MCF 10A (cell line): ENCODE measurements at regions not wholly inside any gene's neighbourhood (a gene's known extent, or its start where the extent isn't known, plus 50 kb on each side); places are given as distances from the start of the nearest gene placed in this dataset.

Experiments
- BruUV-seq: library from RNA; stranded (reverse); fragments of 400-500 nt; replicated peaks from 2 replicates; lab custom pipeline; 2021; lab: Mats Ljungman, UMichigan
- CTCF ChIA-PET: fragments of 300-600 bp; sonication (Branson Sonifier 250); formaldehyde crosslinking; extraction: SDS; loops from one replicate; lab custom pipeline; 2021; ENCODE audit warnings: antibody characterized with exemption, inconsistent platforms; lab: Yijun Ruan, JAX
- POLR2A ChIA-PET: fragments of 300-600, 350-650 bp; sonication (Branson Sonifier 250); formaldehyde crosslinking; extraction: SDS; loops from one replicate; lab custom pipeline; 2020; ENCODE audit warnings: antibody characterized with exemption, inconsistent platforms; lab: Yijun Ruan, JAX
- DNase-seq: peaks from one replicate; pipeline ENCODE4 v3.0.0-alpha.2; 2018; ENCODE audit not compliant: unreplicated experiment
- H3K27ac Mint-ChIP-seq: one replicate; pipeline ENCODE4 v1.8.0; 2022; ENCODE audit warnings: mild to moderate bottlenecking, low read depth, mixed read lengths; ENCODE audit not compliant: unreplicated experiment
- H3K27me3 Mint-ChIP-seq: one replicate; pipeline ENCODE4 v1.8.0; 2022; ENCODE audit warnings: mixed read lengths; ENCODE audit not compliant: insufficient read depth, unreplicated experiment
- H3K36me3 Mint-ChIP-seq: one replicate; pipeline ENCODE4 v1.8.0; 2022; ENCODE audit warnings: mild to moderate bottlenecking, moderate library complexity, mixed read lengths; ENCODE audit not compliant: insufficient read depth, unreplicated experiment
- H3K4me1 Mint-ChIP-seq: one replicate; pipeline ENCODE4 v1.8.0; 2022; ENCODE audit warnings: mixed read lengths; ENCODE audit not compliant: insufficient read depth, unreplicated experiment
- H3K4me3 Mint-ChIP-seq: one replicate; pipeline ENCODE4 v1.8.0; 2022; ENCODE audit warnings: mild to moderate bottlenecking, moderate library complexity, mixed read lengths; ENCODE audit not compliant: unreplicated experiment
- H3K9me3 Mint-ChIP-seq: one replicate; pipeline ENCODE4 v1.8.0; 2022; ENCODE audit warnings: mixed read lengths; ENCODE audit not compliant: unreplicated experiment
- intact Hi-C: fragments of 100-400 bp; cut with micrococcal nuclease; formaldehyde crosslinking; loops from 2 replicates; pipeline ENCODE4 v1.14.1; 2022
- TF ChIP-seq, protein P1 (sequence below): fragments of 200-600 bp; IDR thresholded peaks from one replicate; pipeline ENCODE4 v1.8.0; 2022; ENCODE audit warnings: antibody characterized with exemption, mild to moderate bottlenecking; ENCODE audit not compliant: unreplicated experiment

DNA sequence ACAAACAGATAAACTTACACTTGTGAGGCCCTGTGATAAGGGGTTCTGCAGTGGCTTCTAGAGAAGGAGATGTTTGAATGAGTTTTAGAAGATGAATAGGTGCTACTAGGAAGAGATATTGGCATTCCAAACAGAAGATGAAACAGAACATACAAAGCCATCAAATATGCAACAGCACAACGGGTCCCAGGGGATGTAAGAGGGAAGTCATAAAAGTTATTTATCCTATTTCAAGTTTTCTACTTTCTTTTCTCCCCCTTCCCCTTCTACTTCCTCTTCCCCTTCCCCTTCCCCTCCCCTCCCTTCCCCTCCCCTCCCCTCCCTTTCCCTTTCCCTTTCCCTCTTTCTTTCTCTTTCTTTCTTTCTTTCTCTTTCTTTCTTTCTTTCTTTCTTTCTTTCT is 94.9 kb upstream of the CADM1 start:
- DNase-seq, result no peak
- ChIA-PET CTCF (no interaction called here), POLR2A (no interaction called here)
- no TSS peak for BruUV-seq
- Mint-ChIP-seq H3K36me3 (no peaks in the 10 kb centered on the region), H3K27me3 (no peaks in the 10 kb centered on the region), H3K4me1 (no peaks in the 10 kb centered on the region), H3K4me3 (no peak overlapping the region), H3K9me3 (no peaks in the 10 kb centered on the region), H3K27ac (no peak overlapping the region)
- intact Hi-C loops, result no loop called here
- TF ChIP-seq, protein P1, sequence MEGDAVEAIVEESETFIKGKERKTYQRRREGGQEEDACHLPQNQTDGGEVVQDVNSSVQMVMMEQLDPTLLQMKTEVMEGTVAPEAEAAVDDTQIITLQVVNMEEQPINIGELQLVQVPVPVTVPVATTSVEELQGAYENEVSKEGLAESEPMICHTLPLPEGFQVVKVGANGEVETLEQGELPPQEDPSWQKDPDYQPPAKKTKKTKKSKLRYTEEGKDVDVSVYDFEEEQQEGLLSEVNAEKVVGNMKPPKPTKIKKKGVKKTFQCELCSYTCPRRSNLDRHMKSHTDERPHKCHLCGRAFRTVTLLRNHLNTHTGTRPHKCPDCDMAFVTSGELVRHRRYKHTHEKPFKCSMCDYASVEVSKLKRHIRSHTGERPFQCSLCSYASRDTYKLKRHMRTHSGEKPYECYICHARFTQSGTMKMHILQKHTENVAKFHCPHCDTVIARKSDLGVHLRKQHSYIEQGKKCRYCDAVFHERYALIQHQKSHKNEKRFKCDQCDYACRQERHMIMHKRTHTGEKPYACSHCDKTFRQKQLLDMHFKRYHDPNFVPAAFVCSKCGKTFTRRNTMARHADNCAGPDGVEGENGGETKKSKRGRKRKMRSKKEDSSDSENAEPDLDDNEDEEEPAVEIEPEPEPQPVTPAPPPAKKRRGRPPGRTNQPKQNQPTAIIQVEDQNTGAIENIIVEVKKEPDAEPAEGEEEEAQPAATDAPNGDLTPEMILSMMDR, result no peak

DNA sequence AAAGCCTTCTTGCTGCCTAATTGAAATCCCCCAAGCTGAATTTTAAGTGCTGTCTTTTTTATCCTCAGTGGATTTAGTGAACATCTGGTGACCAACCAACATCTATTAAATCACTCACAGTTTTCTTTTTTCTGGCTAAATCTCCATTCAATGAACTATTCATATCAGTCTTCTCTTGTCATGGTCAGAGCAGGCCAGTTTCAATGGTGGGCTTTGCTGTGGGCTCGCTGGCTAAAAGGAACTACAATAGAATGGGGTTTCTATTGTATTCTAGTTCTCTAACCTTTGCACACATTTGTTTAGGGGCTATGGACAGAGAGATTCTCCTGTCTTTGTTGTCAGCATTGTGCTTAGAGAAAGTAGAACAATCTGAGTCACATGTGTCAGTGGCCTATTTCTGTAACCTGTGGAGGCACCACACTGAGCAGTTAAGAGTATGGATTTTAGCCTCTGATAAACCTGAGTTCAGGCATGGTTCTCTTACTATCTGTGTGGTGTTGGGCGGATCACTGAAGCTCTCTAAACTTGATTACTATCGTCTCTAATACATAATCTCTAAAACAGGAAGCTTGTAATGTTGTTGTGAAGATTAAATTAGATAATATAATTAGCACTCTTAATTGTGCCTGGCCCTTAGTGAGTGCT is 94.2 kb upstream of the CADM1 start:
- TF ChIP-seq, protein P1, result no peak
- H3K9me3 Mint-ChIP-seq, result no peaks in the 10 kb centered on the region

DNA sequence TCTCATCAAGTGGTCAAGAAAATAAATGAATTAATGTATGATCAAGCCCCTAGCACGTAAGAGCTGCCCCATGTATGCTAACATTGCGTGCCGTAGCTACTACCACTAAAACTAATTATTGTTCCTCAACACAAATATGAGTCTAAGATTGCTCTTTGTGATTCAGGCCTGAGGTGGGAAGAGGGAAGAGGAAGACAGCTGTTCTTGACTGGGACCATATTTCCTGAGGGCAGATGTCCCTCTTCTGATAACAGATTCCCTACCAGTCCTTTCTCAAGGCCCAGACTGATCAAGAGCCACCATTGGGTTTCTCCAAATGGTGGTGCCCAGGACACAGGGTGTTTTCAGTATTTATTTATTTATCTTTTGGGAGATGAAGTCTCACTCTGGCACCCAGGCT is 87.2 kb upstream of the CADM1 start:
- TF ChIP-seq, protein P1, result no peak
- no peaks in the 10 kb centered on the region for H3K4me1 Mint-ChIP-seq
- intact Hi-C loops, result no loop called here
- no TSS peak for BruUV-seq
- CTCF ChIA-PET, result no interaction called here
- no peak overlapping the region for H3K4me3 Mint-ChIP-seq
- H3K27ac Mint-ChIP-seq, result no peak overlapping the region
- H3K36me3 Mint-ChIP-seq, result no peaks in the 10 kb centered on the region
- POLR2A ChIA-PET, result no interaction called here
- peaks cover 10% of the 10 kb centered on the region for H3K9me3 Mint-ChIP-seq
- peaks cover 9% of the 10 kb centered on the region for H3K27me3 Mint-ChIP-seq
- DNase-seq, result no peak

More for the DNA sequence above, 94.2 kb upstream of the CADM1 start:
- no peaks in the 10 kb centered on the region for H3K36me3 Mint-ChIP-seq
- H3K4me3 Mint-ChIP-seq, result no peak overlapping the region
- ChIA-PET POLR2A (no interaction called here), CTCF (no interaction called here)
- DNase-seq, result no peak
- no TSS peak for BruUV-seq
- H3K27me3 Mint-ChIP-seq, result no peaks in the 10 kb centered on the region
- no peaks in the 10 kb centered on the region for H3K4me1 Mint-ChIP-seq
- H3K27ac Mint-ChIP-seq, result no peak overlapping the region
- intact Hi-C loops, result no loop called here

DNA sequence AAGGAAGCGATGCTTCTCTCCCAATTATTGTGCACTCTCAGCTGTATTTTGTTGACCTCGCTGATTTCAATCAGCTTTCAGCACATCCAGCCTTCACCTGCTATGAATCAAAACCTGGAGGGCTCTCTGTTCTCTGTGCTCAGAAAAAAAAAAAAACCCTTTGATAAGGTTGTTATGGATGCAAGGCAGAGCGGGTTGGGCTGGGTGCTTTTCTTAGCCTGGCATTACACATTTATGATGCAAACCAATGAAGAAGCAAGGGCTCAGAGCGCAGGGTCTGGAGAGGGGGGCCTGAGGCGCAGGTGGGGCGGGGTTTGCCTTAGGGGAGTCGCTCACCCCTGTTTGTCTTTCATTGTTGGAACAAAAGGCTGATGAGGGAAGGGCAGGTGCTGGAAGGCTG is 86.0 kb upstream of the CADM1 start:
- peaks cover 10% of the 10 kb centered on the region for H3K9me3 Mint-ChIP-seq
- no peaks in the 10 kb centered on the region for H3K4me1 Mint-ChIP-seq
- DNase-seq, result no peak
- TF ChIP-seq, protein P1, result no peak
- no TSS peak for BruUV-seq
- no peak overlapping the region for H3K27ac Mint-ChIP-seq
- no peak overlapping the region for H3K4me3 Mint-ChIP-seq
- CTCF ChIA-PET, result no interaction called here
- no peaks in the 10 kb centered on the region for H3K36me3 Mint-ChIP-seq
- peaks cover 9% of the 10 kb centered on the region for H3K27me3 Mint-ChIP-seq
- POLR2A ChIA-PET, result interaction anchor here (0.6 kb wide), 1 partner anchor 116 kb away, joined by 3 read pairs; no protein-coding TSS in a partner anchor
- intact Hi-C loops, result no loop called here
